Fibroblast of pulmonary artery (primary cell): ENCODE measurements at regions not wholly inside any gene's neighbourhood (a gene's known extent, or its start where the extent isn't known, plus 50 kb on each side); places are given as distances from the start of the nearest gene placed in this dataset.
"Not testable (repeated sequence)": the region's sequence is repeated elsewhere in the genome, so short reads cannot be mapped to it uniquely, and the experiment has no call there.

Experiments used
- DNase-seq: peaks from one replicate; pipeline ENCODE4 v3.0.0-alpha.2; 2010; ENCODE audit warnings: low read depth
- H3K4me3 ChIP-seq: replicated peaks from 2 replicates; pipeline ENCODE4 v1.5.1; 2011; ENCODE audit warnings: low read depth, mild to moderate bottlenecking, control low read depth, low read length, moderate library complexity
- TF ChIP-seq, protein P1 (sequence below): IDR thresholded peaks from 2 replicates; pipeline ENCODE4 v1.5.1; 2011; ENCODE audit warnings: mild to moderate bottlenecking, control low read depth, low read length, inconsistent platforms; ENCODE audit errors: missing control alignments

DNA sequence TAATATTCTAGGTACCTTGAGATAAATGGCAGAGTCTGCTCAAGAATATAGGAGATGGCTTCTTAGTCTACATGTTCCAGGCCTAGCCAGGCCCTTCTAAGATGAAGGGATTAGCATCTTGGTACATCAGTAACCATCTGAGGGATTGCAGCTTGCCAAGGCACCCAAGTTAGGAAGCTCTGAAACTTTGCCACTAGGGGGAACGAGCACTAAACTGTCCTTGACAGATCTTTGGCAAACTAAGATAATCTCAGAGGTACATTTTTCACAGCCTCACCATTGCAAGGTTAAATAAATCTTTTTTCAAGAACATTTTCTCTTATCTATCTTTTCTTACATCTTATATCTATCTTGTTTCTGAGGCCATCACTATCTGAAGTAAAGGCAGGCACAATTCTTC is 351.2 kb downstream of the RAP2B start:
- TF ChIP-seq, protein P1, sequence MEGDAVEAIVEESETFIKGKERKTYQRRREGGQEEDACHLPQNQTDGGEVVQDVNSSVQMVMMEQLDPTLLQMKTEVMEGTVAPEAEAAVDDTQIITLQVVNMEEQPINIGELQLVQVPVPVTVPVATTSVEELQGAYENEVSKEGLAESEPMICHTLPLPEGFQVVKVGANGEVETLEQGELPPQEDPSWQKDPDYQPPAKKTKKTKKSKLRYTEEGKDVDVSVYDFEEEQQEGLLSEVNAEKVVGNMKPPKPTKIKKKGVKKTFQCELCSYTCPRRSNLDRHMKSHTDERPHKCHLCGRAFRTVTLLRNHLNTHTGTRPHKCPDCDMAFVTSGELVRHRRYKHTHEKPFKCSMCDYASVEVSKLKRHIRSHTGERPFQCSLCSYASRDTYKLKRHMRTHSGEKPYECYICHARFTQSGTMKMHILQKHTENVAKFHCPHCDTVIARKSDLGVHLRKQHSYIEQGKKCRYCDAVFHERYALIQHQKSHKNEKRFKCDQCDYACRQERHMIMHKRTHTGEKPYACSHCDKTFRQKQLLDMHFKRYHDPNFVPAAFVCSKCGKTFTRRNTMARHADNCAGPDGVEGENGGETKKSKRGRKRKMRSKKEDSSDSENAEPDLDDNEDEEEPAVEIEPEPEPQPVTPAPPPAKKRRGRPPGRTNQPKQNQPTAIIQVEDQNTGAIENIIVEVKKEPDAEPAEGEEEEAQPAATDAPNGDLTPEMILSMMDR: peak; percentile 48

DNA sequence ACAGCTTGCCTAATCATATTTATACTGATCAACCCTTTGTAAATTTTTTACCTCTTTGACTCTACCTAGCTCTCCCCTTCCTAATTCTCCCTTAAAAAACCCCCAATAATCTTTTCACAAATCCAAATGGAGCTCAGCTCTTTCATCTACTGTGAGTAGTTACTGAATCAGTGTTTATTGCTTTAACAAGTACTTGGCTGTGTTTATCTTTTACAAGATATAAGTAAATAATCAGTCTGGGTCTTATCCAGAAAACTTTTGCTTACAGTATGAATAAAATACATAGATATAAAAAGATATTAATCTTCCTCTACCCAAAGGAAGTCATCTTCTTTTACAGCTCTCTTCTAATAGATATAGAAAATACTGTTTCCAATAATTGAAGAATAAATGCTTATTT is 366.4 kb downstream of the RAP2B start:
- no peak overlapping the region for H3K4me3 ChIP-seq
- TF ChIP-seq, protein P1: no peak
- no peak for DNase-seq

More for the DNA sequence above, 351.2 kb downstream of the RAP2B start:
- peak; percentile 23 for DNase-seq
- no peak overlapping the region for H3K4me3 ChIP-seq

DNA sequence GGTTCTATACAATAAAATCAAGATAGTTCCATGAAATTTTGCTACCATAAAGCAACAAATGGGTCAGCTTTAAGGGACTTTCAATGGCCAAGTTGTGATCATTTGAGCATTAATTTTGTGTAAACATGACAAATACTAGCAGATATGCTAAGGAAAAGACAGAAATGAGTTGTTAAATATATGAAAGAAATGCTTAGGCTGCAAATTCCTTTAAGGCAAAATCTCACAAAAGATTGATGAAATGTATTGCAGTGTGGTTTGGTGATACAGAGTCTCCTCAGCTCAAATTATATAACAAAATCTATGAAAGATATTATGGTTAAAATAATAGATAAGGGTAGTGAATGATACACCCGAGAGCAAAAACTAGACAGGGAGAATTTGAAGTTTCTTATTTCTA is 377.2 kb downstream of the RAP2B start:
- H3K4me3 ChIP-seq: no peak overlapping the region
- TF ChIP-seq, protein P1: no peak
- no peak for DNase-seq

DNA sequence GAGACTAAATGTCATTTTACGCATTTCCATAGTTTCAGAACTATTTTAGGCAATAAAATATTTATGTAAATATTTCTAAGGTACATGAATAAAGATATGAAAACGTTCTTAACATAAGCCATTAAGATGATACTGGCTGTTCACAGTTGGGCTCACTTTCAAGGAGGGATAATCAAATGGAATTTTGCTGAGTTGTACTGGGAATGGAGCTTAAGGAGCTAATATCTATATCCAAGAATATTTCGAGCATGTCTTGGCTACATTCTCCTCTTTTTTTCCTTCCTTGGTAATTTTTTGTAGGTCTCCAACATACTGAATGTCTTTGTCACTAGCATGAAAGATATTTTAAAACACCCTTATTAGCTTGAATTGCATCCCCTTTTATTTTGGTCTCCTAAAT is 383.4 kb downstream of the RAP2B start:
- no peak overlapping the region for H3K4me3 ChIP-seq
- no peak for DNase-seq
- TF ChIP-seq, protein P1: no peak

DNA sequence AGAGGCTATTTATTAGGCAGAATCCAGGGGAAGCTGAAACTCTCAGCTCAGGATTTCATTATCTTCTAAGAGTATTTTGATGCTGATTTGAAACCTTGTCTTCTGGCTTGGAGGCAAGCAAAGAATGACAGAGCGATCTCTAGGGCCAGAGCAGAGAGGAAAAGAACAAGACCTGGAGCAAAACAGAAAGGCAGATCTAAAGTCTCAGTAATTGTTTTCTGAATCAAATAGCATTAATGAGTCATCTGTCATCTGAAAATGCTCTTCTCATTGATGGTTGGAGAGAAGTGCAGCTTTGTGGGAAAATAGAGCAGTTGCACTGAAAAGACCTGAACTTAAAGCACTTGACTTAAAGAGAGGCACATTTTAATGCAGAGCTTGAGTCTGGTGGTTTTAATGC is 385.9 kb downstream of the RAP2B start:
- no peak overlapping the region for H3K4me3 ChIP-seq
- no peak for DNase-seq
- TF ChIP-seq, protein P1: no peak

DNA sequence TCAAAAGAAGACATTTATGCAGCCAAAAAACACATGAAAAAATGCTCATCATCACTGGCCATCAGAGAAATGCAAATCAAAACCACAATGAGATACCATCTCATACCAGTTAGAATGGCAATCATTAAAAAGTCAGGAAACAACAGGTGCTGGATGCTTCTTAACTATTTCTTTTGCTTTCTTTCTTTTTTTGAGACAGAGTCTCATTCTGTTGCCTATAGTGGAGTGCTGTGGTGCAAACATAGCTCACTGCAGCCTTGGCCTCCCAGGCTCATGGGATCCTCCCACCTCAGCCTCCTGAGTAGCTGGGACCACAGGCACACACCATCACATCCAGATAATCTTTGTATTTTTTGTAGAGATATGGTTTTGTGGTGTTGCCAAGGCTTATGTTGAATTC is 387.7 kb downstream of the RAP2B start:
- not testable (repeated sequence) for H3K4me3 ChIP-seq, DNase-seq

DNA sequence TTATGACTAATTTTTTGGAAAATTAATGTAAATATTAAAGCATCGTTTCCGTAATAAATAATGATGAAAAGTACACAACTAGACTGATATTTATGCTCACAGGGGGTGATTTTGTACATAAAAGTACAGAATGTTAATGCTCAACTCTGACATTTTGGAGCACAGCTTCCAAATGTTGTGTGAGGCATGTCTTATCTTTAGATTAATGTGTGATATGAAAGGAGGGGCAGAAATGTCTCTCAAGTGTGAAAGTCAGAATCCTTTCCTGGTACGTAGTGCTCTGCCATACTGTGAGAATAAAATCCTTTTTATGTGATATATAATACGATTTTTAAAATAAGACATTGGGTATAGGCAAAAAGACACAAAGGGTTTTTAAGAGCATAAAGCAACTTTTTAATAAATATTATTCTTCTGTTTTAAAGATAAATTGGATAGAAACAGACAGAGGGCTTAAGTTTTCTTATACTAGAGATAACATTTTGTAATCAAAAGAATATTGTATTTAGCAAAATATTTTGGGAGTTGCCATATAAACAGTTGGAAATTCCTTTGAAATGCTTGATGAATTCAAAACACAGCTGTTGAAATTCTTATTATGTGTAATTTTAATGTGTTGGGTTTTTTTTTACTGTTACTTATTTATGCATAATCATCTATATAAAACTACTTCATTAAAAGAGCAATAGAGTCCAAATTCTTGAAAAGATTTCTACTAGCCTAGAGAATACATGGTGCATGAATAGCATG is 389.7 kb downstream of the RAP2B start:
- TF ChIP-seq, protein P1: no peak
- DNase-seq: no peak
- no peak overlapping the region for H3K4me3 ChIP-seq
